ENCODE measurements at regions not wholly inside any gene's neighbourhood (a gene's known extent, or its start where the extent isn't known, plus 50 kb on each side); places are given as distances from the start of the nearest gene placed in this dataset.

GRCh38 chr7:46518713-46519112 is 597.6 kb upstream of the IGFBP3 start:
- TF ChIP-seq CTCF (IDR thresholded peaks at IDR 0.05; ENCODE audit: unreplicated experiment), result no peak
- Mint-ChIP-seq H3K27ac (ENCODE audit: unreplicated experiment) (no peak overlapping the region), H3K4me1 (ENCODE audit: low read depth, unreplicated experiment) (peaks cover 30% of the 10 kb centered on the region), H3K27me3 (ENCODE audit: unreplicated experiment) (no peaks in the 10 kb centered on the region), H3K9me3 (ENCODE audit: low read depth, unreplicated experiment) (no peaks in the 10 kb centered on the region), H3K4me3 (ENCODE audit: low read depth, unreplicated experiment) (no peak overlapping the region), H3K36me3 (ENCODE audit: insufficient read depth, unreplicated experiment) (no peaks in the 10 kb centered on the region)
- no peak for DNase-seq
- BruUV-seq (replicated peaks), result no TSS peak
- intact Hi-C loops (cut with micrococcal nuclease; ENCODE audit: unreplicated experiment), result no loop called here
- CTCF ChIA-PET, result no interaction called here

DNA sequence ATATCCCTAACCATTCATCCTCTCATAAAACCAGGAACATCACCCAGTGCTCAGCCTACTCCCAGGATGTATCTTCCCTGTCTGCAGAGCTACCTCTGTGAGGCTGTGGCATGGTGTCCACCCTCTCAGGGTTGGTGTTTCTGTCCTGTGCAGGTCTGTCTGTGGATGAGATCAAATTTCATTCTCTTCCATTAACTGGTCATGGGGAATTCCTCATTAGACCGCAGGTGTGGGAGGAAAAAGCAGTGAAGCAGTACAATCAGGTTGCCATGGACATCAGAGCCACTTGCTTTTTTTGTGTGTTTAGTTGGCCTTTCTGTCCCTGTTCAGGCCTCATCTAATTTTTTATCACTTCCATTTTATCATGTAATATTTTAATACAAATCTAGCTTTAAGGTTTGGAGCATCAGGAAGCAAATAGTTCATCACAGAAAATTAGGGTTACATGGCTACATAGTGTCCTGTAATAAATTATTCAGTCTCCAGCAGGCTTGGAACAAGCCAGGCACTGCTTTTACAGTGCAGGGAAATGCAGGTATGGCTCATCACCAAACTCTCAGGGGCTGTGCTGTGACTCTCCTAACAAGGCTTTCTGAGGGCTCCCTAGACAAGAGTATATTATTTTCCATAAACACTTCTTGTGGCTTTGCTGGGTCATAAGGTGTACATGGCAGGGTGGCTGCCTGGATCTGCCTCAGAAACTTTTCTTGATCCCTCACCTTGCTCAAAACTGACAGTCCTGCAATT is 594.9 kb upstream of the IGFBP3 start:
- peak; percentile 63 for DNase-seq
- H3K27me3 Mint-ChIP-seq (ENCODE audit: unreplicated experiment), result no peaks in the 10 kb centered on the region
- peak overlapping the region; percentile 40 for H3K27ac Mint-ChIP-seq (ENCODE audit: unreplicated experiment)
- no peaks in the 10 kb centered on the region for H3K9me3 Mint-ChIP-seq (ENCODE audit: low read depth, unreplicated experiment)
- no peaks in the 10 kb centered on the region for H3K36me3 Mint-ChIP-seq (ENCODE audit: insufficient read depth, unreplicated experiment)
- no peak for TF ChIP-seq CTCF (IDR thresholded peaks at IDR 0.05; ENCODE audit: unreplicated experiment)
- BruUV-seq (replicated peaks), result no TSS peak
- CTCF ChIA-PET, result interaction anchor here (0.6 to 1.3 kb wide), 4 partner anchors 9 to 31 kb away, joined by 3 to 7 read pairs (median 3); no protein-coding TSS in a partner anchor
- H3K4me3 Mint-ChIP-seq (ENCODE audit: low read depth, unreplicated experiment), result no peak overlapping the region
- H3K4me1 Mint-ChIP-seq (ENCODE audit: low read depth, unreplicated experiment), result peaks cover 50% of the 10 kb centered on the region
- intact Hi-C loops (cut with micrococcal nuclease; ENCODE audit: unreplicated experiment), result no loop called here

GRCh38 chr7:46513447-46513848 is 592.4 kb upstream of the IGFBP3 start:
- intact Hi-C loops (cut with micrococcal nuclease; ENCODE audit: unreplicated experiment), result loop anchor here (2.0 kb wide), 1 partner anchor 29 kb away; no protein-coding TSS in a partner anchor
- H3K27me3 Mint-ChIP-seq (ENCODE audit: unreplicated experiment), result no peaks in the 10 kb centered on the region
- BruUV-seq (replicated peaks), result no TSS peak
- CTCF ChIA-PET, result interaction anchor here (0.9 to 1.3 kb wide), 7 partner anchors 13 to 77 kb away, joined by 3 to 7 read pairs (median 3); no protein-coding TSS in a partner anchor
- no peak for TF ChIP-seq CTCF (IDR thresholded peaks at IDR 0.05; ENCODE audit: unreplicated experiment)
- H3K4me3 Mint-ChIP-seq (ENCODE audit: low read depth, unreplicated experiment), result no peak overlapping the region
- H3K4me1 Mint-ChIP-seq (ENCODE audit: low read depth, unreplicated experiment), result peaks cover 50% of the 10 kb centered on the region
- DNase-seq, result no peak
- H3K36me3 Mint-ChIP-seq (ENCODE audit: insufficient read depth, unreplicated experiment), result no peaks in the 10 kb centered on the region
- H3K9me3 Mint-ChIP-seq (ENCODE audit: low read depth, unreplicated experiment), result no peaks in the 10 kb centered on the region
- peak overlapping the region; percentile 10 for H3K27ac Mint-ChIP-seq (ENCODE audit: unreplicated experiment)

GRCh38 chr7:46512891-46513413 is 591.9 kb upstream of the IGFBP3 start:
- Mint-ChIP-seq H3K4me3 (ENCODE audit: low read depth, unreplicated experiment) (no peak overlapping the region), H3K36me3 (ENCODE audit: insufficient read depth, unreplicated experiment) (no peaks in the 10 kb centered on the region), H3K27me3 (ENCODE audit: unreplicated experiment) (no peaks in the 10 kb centered on the region), H3K9me3 (ENCODE audit: low read depth, unreplicated experiment) (no peaks in the 10 kb centered on the region), H3K27ac (ENCODE audit: unreplicated experiment) (peak overlapping the region; percentile 38), H3K4me1 (ENCODE audit: low read depth, unreplicated experiment) (peaks cover 50% of the 10 kb centered on the region)
- DNase-seq, result peak; percentile 45
- no TSS peak for BruUV-seq (replicated peaks)
- CTCF ChIA-PET, result interaction anchor here (0.9 to 1.3 kb wide), 7 partner anchors 13 to 78 kb away, joined by 3 to 7 read pairs (median 3); no protein-coding TSS in a partner anchor
- no peak for TF ChIP-seq CTCF (IDR thresholded peaks at IDR 0.05; ENCODE audit: unreplicated experiment)
- intact Hi-C loops (cut with micrococcal nuclease; ENCODE audit: unreplicated experiment), result loop anchor here (2.0 kb wide), 1 partner anchor 28 kb away; no protein-coding TSS in a partner anchor

Data from Calu3 (cell line).